C4-2B (cell line): ENCODE measurements at regions not wholly inside any gene's neighbourhood (a gene's known extent, or its start where the extent isn't known, plus 50 kb on each side); places are given as distances from the start of the nearest gene placed in this dataset.

Experiments used
- CTCF ChIP-seq: fragments of 450-650 bp; conservative IDR thresholded peaks from 2 replicates; pipeline ENCODE4 v1.5.1; 2017; ENCODE audit warnings: mild to moderate bottlenecking
- ZFX ChIP-seq: fragments of 450-650 bp; IDR thresholded peaks from 2 replicates; pipeline ENCODE4 v1.6.1; 2017

DNA sequence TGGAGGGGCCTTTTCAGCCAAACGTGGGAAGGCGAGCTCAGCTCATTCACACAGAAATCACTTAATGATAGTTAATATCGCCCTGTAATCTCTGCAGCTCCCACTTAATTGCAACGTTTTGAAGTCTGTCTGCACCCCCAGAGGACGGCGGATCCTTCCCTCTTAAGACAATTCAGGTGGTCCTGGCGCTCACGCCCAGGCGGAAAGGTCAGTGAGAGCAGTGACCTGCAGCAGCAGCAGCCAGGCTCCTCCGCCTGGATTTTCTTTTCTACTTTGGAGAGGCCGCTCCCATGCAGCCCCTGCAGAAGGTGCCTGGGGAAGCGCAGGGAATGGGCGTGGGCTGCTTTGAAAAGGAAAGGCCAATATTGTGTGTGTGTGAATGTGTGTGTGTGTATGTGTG lies 400.9 kb upstream of the IRX1 start:
- TF ChIP-seq CTCF = no peak
- TF ChIP-seq ZFX = no peak
